ENCODE measurements at regions not wholly inside any gene's neighbourhood (a gene's known extent, or its start where the extent isn't known, plus 50 kb on each side); places are given as distances from the start of the nearest gene placed in this dataset.

DNA sequence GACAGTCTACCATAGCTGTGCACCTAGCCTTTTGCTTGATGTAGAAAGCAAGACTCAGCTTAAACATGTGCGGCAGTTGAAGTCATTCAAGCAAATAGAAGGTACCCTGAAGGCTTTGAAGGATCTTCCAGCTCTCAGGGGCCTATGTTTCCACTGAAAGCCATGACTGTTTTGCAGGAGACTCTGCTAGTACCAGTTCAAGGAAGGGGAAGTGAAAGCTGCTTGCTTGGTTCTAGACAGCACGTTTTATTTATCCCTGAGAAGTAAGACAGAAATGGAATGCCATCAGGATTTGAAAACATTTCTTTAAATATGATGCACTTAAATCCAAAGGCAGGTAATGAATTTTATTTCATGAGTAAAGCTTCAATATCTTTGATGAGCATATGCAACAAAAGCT lies 311.4 kb downstream of the PDCD6IP start:
- TF ChIP-seq, protein P1, sequence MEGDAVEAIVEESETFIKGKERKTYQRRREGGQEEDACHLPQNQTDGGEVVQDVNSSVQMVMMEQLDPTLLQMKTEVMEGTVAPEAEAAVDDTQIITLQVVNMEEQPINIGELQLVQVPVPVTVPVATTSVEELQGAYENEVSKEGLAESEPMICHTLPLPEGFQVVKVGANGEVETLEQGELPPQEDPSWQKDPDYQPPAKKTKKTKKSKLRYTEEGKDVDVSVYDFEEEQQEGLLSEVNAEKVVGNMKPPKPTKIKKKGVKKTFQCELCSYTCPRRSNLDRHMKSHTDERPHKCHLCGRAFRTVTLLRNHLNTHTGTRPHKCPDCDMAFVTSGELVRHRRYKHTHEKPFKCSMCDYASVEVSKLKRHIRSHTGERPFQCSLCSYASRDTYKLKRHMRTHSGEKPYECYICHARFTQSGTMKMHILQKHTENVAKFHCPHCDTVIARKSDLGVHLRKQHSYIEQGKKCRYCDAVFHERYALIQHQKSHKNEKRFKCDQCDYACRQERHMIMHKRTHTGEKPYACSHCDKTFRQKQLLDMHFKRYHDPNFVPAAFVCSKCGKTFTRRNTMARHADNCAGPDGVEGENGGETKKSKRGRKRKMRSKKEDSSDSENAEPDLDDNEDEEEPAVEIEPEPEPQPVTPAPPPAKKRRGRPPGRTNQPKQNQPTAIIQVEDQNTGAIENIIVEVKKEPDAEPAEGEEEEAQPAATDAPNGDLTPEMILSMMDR (conservative IDR thresholded peaks at IDR 0.05) = no peak
- TF ChIP-seq ZFX (IDR thresholded peaks at IDR 0.05) = no peak
